GM18508 (cell line): ENCODE measurements at regions not wholly inside any gene's neighbourhood (a gene's known extent, or its start where the extent isn't known, plus 50 kb on each side); places are given as distances from the start of the nearest gene placed in this dataset.
"Not testable (repeated sequence)": the region's sequence is repeated elsewhere in the genome, so short reads cannot be mapped to it uniquely, and the experiment has no call there.

Experiments used
- ATAC-seq: cut with Tn5 transposase; IDR thresholded peaks from one replicate; pipeline ENCODE4 v1.9.1; 2021; ENCODE audit warnings: moderate number of reproducible peaks; ENCODE audit not compliant: insufficient read depth, unreplicated experiment

DNA sequence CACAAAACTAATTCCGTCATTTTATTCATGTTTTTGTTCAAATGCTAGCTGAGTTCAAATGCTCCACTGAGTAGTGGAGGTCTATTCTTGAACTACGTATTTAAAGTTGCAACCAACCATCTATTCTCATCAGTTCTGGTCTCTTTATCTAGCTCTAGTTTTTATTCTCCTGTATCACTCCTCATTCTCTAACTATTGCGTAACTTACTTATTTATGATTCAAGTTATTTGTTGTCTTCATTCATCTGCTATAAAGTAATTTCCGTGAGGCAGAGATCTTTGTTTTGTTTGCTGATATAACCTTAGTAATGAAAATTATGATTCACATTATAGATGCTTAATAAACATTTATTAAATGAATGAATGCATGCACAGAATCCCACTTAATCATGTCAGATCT, 221.6 kb upstream of the ASCC3 start:
- ATAC-seq = no peak

DNA sequence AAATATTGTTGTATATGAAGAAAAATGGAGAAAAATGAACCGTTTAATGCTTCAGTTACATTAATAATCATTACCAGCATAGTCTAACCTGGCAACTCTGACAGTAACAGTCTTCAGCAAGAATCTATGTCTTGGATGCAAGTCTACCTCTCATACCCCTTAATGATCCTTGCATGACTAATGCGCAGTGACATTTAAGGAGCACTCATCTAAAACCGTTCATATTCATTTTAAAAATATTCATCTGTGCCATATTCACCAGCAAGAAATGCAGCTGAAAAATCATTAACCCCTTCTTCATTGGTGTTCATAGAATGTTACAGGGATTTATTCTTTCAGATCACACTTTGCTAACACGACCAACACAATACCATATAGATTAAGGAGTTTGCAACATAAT, 227.2 kb upstream of the ASCC3 start:
- no peak for ATAC-seq

DNA sequence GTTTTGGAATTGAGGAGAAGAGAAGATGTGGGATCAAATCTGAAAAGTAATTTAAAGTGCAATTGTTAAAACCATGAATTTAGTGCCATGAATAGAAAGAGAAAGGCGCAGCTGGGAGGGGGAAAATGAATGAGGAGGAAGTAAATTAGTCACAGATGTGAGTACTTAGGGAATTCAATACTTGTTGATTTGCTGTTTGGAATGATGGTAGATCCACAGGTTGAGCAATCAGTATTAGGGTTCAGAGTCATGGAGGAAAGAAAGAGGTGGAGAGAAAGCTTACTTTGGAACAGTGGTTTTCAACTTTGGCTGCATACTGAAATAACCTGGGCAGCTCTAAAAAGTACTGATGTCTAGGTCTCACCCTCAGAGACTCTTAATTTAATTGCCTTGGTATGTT, 229.7 kb upstream of the ASCC3 start:
- no peak for ATAC-seq

DNA sequence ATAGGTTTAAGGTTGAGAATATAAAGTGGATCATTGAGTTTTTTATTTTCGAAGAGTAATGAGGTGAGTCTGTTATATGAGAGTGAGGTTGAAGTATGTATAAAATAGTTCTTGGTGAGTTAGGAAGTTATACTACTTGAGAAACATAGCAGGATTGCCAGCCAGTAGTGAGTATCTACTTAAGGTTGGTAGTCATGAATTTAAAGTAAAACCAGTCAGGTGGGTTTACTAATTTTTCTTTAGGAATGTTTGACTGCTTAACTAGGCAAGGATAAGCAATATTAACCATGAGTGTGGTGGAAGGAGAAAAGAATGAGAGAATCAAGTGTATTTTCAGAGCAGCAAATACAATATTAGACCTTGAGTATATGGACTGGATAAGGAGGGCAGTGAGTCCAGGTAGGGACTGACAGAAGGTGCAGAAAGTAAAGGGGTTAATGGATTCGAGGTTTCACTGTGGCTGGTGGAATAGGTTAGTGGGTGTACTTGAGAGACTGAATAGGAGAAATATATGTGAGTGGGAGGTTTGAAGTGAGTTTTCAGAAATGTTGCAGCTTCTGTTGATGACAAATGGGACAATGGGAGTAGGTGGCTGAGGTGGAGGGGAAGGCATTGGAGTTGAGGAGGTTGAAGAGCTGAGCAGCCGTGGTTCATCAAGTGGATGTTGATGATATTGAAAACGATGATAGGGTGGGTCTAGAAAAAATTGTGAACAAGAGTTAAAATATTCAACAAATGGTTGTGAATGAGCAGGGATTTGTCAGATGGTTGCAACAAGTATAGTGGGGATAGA, 232.5 kb upstream of the ASCC3 start:
- no peak for ATAC-seq

DNA sequence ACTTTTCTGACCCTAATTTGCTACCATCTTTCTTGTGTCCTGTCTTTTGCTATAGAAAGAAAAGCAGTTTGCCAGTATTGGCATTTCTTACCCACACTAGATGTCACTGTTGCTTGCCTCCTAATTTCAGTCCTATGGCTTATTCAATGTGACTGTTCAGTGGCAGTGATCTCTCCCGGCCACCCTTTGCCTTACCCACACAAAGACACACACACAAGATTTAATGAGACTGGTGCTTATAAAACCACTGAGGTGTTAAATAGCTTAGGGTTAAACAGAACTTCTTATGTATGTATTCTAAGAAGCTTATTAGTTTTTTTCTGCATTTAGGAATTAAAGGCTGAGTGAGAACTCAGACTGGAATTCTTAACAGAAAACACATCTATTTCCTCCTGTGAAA, 233.6 kb upstream of the ASCC3 start:
- no peak for ATAC-seq

DNA sequence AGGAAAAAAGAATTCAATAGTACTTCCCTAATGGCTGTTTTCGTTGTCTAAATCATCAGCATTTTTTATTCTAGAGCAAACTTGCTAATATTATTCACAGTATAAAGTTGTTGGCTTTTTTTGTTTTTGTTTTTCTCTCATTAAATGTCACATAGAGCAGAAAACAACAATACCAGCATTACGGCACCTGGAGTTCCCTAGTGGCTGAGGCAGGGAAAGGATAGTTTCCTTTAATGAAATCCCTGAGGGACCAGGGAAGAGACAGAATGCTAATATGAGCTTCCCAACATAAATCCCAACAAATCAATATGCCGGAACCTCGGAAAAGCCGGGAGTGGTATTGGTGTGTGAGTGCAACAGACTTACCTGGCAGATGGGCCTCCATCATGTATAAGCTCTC, 235.2 kb upstream of the ASCC3 start:
- ATAC-seq = no peak

DNA sequence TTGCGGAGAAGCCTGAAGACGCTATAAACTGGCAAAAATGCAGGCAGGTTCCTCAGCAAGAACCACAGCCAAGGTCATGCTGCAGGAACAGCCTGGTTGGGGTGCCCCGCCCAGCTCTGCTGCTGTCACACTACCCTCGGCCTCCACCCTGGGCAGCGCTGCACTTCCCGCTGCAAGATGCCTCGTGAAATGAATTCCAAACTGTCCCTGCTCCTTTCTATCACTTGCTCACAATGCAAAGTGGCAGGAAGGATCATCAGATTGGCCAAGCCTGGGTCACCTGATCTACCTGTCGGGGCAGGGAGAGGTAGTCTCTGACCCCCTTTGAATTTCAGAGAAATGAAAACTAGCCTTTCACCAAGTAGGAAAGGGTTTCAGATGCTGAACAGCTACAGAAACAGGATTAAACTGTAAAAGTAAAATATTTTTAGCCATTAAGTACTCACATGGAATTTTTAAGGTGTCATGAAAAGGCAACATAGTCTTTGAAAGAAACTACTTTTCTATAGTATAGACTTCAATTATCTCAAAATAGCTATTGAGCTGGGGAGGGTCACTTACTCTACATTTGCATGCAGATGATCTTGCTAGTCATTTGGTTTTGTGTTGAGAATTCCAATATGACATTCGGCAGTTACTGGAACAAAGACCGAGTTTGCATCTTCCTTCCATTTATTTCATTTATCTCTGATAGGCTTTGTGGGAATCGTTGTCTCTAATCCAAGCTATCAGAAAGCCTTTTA, 236.4 kb upstream of the ASCC3 start:
- no peak for ATAC-seq

DNA sequence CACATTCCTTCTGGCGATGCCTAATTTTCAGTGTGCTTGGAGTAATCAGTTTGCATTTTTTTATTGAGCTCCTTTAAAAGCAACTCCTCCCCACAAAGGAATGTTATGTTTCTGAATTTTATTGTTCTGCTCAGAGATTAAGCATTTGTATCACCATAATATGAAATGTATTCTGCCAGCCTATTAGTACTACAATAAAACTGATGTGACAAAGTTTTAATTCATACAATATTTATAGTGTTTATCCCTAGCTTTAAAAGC, 236.9 kb upstream of the ASCC3 start:
- ATAC-seq = no peak

DNA sequence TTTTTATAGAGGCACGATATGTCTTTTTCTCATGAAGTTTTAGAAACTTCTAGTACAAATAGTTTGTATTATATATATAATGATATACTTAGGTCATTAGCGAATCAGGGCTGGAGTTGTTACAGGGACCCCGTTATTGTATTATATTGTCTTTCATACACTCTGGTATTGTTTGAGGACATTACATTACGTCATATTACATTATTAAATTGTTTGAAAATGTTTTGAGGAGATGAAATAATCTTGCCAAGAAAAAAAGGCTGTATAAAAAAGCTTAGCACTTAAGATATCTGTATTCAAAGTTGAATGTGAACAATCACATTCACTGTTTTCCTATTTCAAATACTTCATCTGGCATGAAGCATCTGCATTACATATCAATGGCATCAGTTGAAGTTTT, 239.6 kb upstream of the ASCC3 start:
- no peak for ATAC-seq

DNA sequence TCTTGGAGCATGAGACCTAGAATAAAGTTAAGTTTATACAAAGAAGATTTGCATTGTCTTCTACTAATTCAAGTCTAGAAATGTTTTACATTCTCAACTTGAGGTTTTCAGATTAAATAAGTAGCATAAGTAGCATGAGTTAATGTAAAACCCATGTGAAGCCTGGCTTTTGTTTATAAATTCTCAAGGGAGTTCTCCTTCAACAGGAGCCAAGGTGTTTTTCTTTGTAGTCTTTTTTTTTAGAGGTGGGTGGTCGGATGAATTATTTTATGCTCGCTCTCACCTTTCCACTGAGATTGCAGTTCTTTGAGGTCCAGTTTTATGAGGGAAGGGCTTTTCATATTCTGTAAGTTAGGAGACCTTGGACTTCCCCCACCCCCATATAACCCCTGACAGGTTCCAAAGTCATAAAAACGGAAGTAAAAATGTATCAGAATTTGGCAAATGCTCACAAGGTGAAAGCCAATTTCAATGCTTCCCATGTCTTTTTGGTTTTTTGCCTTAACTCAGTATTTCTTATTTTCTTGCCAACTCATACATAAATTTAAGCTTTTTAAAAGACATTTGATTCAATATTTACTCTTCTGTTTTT, 244.3 kb upstream of the ASCC3 start:
- no peak for ATAC-seq

DNA sequence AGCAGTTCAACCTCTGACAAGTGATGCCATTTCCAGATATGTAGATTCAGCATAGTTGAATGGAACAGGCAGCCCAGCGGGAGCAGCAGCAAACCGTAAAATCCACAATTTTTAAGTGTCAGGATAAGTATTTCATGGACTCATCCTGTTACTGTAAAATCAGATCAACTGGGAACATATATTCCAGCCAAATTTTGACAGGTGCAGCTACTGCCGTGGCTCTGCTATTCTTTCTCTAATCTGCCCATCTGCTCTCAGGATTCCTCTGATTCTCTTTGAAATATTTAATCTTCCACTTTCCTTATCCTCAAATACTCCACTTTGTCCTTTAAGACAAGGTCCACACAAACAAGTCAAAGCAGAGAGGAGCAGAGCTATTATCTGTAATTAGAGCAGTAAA, 245.4 kb upstream of the ASCC3 start:
- no peak for ATAC-seq

DNA sequence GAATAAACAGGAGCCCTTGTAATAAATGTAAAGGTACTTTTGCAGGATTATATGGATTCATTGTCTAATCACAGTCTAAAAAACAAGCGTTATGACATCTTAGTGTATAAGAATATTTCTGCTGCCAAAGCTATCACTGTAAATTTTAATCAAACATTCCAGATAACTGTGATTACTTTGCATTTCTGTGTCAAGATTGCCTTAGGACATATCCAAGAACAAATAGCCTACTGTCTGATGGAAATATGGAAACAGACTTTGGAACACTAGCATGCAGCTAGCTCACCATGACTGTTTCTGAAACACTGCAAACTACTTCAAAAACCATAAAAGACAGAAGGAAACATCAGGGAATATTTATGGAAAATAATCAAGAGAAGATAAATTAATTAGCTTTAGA, 248.7 kb upstream of the ASCC3 start:
- ATAC-seq = no peak

DNA sequence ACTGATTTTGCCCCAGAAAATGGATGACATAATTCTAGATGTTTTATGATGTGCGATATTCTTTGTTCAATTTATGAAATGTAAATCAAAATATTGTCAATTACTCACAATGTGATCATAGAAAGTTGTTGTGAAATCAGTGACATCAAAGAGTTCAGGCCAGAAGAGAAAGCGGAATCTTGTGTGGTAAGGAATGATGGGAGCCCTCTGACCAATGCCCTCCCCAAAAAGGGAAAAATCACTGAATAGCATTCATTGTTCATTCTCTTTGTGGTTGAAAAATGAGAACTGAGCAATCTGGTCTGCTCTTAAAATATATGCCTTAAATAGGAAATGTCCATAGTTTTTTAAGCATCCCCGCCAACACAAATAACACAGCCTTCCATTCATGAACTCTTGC, 247.1 kb upstream of the GRIK2 start:
- no peak for ATAC-seq

DNA sequence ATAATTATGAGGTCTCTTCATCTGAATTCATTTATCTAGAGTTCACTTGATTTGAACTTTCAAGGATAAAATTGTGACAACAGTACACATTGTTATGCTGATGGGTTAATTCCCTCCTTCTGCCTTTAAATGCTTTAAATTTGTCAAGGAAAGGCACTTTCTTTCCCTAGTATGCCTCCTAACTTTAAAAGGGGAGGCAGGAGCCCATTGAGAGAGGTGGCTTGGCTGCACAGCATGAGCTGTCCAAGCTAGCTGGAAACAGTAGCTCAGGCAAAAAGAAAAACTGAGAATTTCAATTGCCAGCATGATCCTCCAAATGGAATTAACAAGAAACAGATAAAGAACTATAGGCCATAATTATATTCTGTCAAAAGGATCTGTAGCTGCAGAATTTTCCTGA, 243.3 kb upstream of the GRIK2 start:
- no peak for ATAC-seq

DNA sequence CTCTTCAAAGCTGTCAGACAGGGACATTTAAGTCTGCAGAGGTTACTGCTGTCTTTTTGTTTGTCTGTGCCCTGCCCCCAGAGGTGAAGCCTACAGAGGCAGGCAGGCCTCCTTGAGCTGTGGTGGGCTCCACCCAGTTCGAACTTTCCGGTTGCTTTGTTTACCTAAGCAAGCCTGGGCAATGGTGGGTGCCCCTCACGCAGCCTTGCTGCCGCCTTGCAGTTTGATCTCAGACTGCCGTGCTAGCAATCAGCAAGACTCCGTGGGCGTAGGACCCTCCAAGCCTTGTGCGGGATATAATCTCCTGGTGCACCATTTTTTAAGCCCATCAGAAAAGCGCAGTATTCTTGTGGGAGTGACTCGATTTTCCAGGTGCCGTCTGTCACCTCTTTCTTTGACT, 235.9 kb upstream of the GRIK2 start:
- ATAC-seq = not testable (repeated sequence)

DNA sequence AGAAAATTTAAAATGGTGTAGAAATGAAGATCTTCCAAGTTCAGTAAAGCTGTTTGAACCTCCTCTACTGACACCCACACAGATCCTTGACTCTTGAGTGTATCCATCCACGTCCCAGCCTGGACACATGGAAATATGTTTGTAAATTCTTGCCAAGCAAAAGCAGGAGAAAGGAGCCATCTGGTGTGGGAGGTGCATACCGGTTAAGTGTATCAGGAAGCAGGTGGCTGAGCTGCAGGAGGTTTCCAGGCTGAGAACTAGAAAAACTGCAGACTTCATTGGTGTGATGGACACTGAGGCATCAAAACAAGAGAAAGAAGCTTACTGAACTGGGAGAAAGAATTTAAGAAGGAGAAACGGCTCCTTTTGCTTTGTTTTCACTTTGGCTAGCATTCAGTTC, 229.9 kb upstream of the GRIK2 start:
- ATAC-seq = no peak

DNA sequence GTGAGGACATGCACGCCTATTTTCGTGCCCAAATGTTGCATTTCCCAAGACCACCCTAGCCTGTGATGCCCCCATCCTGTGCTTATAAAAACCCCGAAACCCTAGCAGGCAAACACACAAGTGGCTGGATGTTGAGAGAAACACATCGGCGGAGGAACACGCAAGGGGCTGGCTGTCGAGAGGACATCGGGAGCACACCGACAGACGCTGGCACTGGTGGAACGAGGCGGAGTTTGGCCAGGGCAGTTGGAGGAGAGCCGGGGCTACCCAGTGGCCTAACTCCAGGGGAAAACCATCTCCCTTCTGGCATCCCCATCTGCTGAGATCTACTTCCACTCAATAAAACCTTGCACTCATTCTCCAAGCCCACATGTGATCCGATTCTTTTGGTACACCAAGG, 225.9 kb upstream of the GRIK2 start:
- no peak for ATAC-seq

DNA sequence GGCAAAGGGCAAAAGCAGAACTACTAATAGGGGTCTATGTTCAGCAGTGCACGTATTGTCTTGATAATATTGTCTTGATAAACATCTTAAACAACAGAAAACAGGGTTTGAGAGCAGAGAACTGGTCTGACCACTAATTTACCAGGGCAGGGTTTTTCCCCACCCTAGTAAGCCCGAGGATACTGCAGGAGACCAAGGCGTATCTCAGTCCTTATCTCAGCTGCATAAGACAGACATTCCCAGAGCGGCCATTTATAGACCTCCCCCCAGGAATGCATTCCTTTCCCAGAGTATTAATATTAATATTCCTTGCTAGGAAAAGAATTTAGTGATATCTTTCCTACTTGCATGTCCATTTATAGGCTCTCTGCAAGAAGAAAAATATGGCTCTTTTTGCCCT, 222.5 kb upstream of the GRIK2 start:
- ATAC-seq = not testable (repeated sequence)

DNA sequence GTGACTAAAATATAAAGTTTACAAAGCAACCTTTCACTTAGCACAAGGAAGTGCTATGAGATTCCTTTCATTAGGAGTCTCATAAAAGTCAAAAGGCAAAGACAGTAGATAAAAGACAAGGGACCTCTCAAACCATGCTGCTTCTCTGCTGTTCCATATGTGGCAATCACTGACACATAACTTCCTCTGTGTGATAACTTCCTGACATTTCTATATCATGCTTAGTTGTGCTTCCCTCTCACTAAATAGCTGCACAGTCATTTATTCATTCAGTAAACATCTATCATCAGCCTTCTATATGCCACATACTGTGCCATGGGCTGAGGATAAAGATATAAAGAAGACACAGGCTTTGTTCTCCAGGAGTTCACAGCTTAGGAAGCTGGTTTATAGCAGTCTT, 214.8 kb upstream of the GRIK2 start:
- no peak for ATAC-seq

DNA sequence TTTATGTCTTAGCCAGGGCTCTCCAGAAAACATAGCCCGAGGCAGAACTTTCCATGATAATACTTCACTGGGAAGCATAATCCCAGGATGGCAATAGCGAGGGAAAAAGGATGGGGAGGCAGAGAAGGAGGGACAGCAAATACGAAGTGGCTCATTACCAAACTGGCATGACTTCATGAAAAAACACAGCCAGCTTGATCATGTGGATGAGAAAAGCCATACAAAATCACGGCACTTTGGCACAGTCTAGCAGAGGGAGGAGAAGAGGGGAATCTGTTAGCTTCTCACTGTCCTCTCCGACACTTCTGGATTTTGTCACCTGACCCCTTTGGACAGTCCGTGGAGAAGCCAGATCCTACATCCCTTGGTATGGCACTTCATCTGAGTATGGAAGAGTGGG, 212.5 kb upstream of the GRIK2 start:
- no peak for ATAC-seq

DNA sequence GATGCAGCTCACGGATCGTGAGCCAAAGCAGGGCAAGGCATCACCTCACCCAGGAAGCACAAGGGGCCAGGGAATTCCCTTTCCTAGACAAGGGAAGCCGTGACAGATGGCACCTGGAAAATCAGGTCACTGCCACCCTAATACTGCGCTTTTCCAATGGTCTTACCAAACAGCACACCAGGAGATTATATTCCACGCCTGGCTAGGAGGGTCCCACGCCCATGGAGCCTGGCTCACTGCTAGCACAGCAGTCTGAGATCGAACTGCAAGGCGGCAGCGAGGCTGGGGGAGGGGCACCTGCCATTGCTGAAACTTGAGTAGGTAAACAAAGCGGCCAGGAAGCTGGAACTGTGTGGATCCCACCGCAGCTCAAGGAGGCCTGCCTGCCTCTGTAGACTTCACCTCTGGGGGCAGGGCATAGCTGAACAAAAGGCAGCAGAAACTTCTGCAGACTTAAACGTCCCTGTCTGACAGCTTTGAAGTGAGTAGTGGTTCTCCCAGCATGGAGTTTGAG, 205.2 kb upstream of the GRIK2 start:
- not testable (repeated sequence) for ATAC-seq

DNA sequence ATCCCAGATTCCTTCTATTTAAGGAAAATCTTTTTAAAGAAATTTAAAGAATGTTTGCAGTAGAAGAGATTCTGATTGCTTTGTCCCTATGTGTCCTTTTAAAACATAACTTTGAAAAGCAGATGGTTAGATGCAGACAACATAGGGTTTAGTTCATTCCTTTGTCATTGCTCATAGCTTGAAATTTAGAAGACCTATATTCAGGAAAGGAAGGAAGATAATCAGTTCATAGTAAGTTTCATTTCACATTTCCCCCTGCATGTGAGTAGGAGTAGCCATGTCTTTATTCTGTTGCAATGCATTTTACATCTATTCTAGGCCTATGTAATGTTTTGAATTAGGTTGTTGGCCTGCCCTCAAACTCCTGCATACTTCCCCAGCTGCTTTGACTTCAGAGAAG, 197.9 kb upstream of the GRIK2 start:
- no peak for ATAC-seq
